ENCODE measurements at regions not wholly inside any gene's neighbourhood (a gene's known extent, or its start where the extent isn't known, plus 50 kb on each side); places are given as distances from the start of the nearest gene placed in this dataset.
"Not testable (repeated sequence)": the region's sequence is repeated elsewhere in the genome, so short reads cannot be mapped to it uniquely, and the experiment has no call there.

DNA sequence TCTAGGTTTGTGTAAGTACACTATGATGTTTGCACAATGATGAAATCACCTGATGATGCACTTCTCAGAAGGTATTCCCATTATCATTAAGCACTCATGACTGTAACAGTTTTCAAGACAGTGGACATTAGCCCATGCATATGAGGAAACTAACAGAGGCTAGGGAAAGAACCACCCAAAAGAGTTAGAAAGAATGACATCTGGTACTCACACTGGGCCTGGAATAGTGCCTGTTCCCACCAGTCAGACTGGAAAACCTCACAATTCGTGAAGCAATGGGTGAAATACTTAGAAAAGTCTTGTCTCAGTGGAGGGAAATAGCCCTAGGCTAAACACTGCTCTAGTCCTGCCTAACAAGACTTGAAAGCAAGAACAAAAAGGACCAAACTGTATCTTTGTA, 117.4 kb upstream of the GDNF start:
- no peak for DNase-seq

- no peak for DNase-seq
These were observed 115.9 kb upstream of the GDNF start for GRCh38 chr5:37955748-37956147.

GRCh38 chr5:37954561-37954960, 114.7 kb upstream of the GDNF start:
- no peak for DNase-seq

DNA sequence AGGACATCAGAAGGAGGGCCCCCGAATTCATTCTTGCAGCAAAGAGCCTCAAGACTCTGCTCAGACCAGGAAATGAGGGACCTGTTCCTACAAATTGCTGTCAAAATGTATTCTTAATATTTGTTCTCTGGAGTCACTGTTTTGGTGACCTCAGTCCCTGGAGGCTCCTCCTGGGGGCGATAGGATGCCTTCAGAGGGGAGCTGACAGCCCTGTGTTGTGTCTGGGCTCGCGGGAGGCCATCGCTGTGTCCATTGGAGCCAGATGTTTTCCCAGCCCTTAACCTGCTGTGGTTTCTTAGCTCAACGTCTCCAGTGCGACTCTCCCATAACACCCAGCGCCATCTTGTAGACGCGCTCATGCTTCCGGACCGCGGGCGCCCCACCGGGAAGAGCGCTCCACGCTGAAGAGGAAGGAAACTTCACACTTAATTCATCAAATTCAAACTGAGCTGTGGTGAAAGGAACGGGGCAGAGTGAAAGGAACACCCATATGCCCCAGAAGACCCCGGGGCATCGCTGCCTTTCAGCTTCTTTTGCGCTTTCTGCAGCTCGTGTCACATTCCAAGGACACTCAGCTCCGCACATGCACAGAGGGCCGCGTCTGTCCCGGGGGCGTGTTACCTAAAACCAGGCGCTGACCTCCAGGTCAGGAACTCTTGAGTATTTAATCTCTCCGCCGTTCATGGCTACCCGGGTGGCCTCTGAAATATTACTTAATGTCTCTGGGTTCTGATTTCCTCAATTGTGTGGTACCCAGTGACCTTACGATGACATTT, 112.3 kb upstream of the GDNF start:
- no peak for DNase-seq

GRCh38 chr5:37950436-37950835, 110.6 kb upstream of the GDNF start:
- DNase-seq = no peak

GRCh38 chr5:37945446-37945845, 105.6 kb upstream of the GDNF start:
- no peak for DNase-seq

DNA sequence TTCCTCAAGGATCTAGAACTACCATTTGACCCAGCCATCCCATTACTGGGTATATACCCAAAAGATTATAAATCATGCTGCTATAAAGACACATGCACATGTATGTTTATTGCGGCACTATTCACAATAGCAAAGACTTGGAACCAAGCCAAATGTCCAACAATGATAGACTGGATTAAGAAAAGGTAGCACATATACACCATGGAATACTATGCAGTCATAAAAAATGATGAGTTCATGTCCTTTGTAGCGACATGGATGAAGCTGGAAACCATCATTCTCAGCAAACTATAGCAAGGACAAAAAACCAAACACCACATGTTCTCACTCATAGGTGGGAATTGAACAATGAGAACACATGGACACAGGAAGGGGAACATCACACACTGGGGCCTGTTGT, 103.3 kb upstream of the GDNF start:
- DNase-seq = not testable (repeated sequence)

GRCh38 chr5:37940931-37941623, 101.2 kb upstream of the GDNF start:
- DNase-seq = no peak

GRCh38 chr5:37938861-37939260, 99.0 kb upstream of the GDNF start:
- no peak for DNase-seq

GRCh38 chr5:37938076-37938852, 98.4 kb upstream of the GDNF start:
- no peak for DNase-seq

DNA sequence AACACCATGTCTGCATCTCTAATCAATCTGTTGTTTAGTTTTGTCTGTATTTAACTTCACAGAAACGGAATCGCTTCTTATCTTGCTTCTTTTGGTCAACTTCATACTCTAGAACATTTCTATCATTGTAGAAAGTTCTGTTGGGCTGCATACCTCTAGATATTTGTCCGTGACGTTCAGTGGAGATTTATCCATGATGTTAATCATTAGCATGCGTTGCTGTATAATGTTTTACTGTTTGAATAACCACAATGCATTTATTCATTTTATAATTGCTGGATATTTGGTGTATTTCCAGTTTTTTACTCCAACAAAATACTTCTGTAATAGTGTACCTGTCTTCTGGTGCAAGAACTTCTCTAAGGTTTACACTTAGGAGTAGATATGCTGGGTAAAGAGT, 96.2 kb upstream of the GDNF start:
- DNase-seq = no peak

DNA sequence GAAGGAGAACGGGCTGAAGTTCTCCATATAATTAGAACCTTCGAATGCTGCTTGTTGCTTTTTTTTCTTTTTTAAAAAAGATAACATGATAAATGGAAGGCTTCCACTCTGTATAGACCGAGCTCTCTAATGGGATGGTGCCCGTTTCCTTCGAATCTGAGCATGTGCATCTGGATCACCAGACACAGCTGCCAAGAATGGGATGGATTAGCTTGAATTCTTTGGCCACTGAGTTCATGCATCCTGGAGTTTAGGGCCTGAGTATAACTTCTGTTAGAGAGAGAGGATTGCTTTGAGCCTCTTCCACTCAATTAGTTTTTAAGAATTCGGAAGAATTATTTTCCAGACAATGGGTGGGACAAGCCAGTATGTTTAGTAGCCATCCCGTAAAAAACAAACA, 93.7 kb upstream of the GDNF start:
- DNase-seq = no peak

DNA sequence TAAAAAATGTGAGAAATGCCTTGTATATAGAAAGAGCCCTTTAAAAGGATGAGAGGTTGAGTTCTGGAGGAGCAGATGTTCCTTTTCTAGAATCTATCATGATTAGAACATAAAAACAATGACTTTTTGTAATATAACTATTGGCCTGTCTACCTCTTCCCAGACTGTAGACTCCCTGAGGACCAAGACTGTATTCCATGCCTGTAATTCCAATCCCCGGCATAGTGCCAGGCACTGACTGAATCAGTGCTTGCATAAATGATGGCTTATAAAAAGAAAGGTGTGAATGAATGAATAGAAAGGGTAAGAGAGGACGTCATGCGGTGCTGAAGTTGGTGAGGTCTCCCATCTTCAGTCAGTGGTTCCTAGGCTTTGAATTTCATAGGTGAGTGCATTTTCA, 92.6 kb upstream of the GDNF start:
- DNase-seq = no peak

- no peak for DNase-seq
These were observed 91.7 kb upstream of the GDNF start for GRCh38 chr5:37931541-37931940.

- DNase-seq = no peak
These were observed 90.5 kb upstream of the GDNF start for GRCh38 chr5:37930350-37930749.

DNA sequence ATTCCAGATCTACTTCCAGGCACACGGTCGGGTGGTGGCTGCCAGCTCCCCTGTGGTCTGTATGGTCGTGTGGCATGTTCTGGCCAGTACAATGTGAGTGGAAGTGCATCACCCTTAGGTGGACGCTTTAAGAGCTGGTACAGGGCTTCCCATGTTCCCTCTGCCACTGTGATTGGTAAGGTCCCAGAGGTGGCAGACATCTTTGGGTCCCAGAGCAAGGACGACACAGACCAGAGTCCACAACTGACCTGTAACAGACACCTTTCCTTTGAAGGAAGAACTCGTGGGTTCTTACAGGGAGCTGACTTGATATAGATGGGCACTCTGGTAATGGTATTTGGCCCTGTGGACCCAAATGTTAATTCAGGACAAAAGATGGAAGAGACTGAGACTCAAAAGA, 90.0 kb upstream of the GDNF start:
- no peak for DNase-seq

- DNase-seq = not testable (repeated sequence)
These were observed 87.9 kb upstream of the GDNF start for GRCh38 chr5:37927753-37928152.

- DNase-seq = no peak
These were observed 86.9 kb upstream of the GDNF start for GRCh38 chr5:37926732-37927131.

GRCh38 chr5:37921452-37921851, 81.6 kb upstream of the GDNF start:
- no peak for DNase-seq

DNA sequence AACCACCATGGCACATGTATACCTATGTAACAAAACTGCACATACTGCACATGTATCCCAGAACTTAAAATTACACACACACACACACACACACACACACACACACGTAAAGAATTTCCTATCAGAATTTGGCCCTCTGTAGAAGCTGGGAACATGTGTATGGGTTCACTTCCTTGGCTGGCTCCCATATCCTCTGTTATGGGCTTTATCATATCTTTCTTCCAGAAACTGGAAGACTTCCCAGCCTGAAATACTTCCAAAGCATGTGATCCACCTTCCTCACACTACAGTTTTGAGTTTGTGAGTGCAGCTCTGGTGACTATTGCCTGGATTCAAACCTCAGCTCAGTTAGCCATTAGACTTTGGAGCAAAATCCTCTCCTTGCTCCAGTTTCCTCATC, 78.6 kb upstream of the GDNF start:
- DNase-seq = no peak

DNA sequence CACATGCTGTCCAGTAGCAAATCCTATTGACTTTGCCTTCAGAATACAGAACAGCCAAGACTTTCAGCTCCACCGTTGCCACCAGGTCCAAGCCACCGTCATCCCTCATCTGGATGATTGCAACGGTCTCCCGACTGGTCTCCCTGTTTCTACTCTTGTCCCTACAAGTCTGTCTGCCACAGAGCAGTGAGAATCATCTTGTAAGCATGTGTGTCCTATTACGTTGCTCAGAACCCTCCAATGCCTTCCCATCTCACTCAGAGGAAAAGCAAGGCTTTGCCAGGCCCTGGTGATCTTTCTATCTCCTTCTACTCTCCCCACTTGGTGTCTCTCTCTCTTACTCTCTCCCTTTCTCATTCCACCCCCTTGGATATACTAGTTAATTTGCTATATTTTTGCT, 76.7 kb upstream of the GDNF start:
- no peak for DNase-seq

DNA sequence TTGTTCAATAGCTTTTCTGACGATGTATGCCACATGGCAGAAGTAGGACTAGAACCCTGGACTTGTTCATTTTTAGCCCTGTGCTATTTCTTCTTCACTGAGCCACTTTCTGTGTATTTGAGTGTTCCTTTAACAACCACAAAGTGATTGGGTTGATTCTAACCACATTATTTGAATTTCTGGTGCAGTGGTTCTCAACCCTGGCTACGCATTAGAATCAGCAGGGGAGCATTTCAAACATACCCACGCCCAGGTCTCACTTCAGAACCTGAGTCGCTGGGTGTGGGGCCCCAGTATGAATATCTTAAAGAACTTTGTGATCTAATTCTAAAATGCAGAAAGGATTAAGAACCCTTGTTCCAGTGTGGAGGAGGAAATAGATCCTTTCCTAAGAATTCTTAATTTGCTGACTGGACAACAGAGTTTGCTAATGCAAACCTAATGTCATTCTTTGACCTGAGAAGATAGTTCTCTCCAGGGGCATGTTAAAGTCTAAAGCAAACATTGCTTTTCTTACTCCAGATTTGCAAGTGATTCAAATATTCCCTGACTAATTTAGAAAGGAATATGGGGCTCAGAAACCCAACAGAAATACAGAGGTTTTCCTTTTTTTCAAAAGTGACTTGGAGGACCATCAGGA, 75.4 kb upstream of the GDNF start:
- DNase-seq = no peak

DNA sequence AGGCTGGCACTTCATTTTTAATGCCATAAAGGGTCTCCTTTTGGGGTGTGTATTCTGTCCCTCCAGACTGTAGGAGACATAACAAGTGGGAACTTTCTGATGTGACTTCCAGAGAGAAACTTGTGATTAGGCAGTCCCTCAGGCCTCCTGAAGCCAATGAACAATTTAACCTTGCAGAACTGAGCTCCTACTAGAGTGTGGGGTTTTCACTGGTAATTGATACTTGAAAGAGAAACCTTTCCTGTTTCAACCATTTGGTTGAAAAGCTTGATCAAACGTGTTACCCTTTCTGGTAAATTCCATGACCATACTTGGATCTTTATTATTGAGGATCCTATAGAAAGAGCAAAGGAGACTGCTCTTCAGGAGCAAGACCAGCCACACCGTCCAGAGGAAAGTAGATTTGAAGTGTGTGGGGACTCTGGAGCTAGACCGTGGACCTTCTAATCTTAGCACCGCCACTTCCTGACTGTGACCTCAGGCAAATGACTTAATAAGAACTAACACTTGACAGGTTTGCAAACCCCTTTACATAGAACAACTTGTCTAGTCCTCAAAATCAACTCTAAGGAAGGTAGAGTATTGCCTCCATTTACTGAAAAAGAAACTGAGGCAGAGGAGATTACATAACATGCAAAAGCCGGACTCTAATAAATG, 69.9 kb upstream of the GDNF start:
- DNase-seq = not testable (repeated sequence)
